LoVo (cell line): ENCODE measurements at regions not wholly inside any gene's neighbourhood (a gene's known extent, or its start where the extent isn't known, plus 50 kb on each side); places are given as distances from the start of the nearest gene placed in this dataset.
"Not testable (repeated sequence)": the region's sequence is repeated elsewhere in the genome, so short reads cannot be mapped to it uniquely, and the experiment has no call there.

Source experiments
- DNase-seq: peaks from one replicate; pipeline ENCODE4 v3.0.0-alpha.2; 2016; ENCODE audit warnings: low spot score

DNA sequence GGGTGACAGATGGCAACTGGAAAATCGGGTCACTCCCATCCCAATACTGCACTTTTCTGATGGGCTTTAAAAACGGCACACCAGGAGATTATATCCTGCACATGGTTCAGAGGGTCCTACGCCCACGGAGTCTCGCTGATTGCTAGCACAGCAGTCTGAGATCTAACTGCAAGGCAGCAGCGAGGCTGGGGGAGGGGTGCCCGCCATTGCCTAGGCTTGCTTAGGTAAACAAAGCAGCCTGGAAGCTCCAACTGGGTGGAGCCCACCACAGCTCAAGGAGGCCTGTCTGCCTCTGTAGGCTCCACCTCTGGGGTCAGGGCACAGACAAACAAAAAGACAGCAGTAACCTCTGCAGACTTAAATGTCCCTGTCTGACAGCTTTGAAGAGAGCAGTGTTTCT is 158.7 kb upstream of the MOCS2 start:
- DNase-seq, result not testable (repeated sequence)

DNA sequence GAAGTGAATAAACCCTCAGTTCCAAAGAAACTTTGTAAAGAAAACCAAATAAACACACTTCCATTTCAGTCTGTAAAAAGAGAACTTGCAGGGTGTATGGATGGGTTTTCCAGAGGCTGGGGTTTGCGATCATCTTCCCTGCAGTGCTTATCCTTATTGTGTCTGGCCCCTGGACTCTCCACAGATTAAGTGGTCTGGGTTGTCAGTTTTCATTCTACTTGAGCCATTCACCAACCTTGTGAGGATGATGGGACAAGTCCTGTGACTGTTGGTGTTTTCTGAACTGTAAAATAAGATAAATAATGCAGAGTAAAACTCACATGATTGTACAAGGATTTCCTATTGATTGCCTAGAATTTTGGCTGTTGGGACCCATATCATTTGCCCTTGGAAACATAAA is 166.1 kb upstream of the MOCS2 start:
- no peak for DNase-seq

DNA sequence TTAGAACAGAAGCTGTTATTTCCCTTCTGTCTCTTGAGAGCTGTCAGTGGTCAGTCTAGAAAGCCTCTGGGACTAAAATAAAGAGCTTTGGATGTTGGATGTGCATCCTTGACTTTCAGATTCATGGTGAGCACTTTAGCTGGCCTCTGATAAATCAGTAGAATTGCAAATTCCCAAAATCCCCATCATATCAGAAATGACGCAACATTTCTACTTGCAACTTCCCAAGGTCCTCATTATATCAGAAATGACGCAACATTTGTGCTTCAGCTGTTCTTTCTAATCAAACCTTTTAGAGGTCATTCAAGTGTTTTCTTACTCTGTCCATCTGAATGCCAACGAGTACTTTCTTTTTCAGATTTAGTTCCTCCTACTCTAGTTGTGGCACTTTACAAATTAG is 167.3 kb upstream of the MOCS2 start:
- DNase-seq, result no peak

DNA sequence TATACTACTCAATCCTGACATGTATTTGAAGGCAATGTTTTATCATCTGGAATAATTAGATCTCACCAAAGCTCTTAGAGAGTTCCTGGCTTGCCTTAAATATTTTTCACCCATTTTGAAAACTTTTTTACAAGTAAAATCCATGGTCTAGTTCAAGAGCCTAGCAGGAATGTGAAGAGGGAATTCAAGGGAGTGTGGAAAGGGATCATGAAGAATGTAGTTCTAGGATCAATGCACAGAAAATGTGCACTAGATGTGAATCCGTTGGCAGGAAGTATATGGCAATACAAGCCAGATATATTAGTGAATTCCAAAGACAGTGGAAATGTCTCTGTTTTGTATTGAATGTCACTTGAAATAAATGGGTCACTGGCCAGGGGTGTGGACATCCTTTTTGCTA is 167.9 kb upstream of the MOCS2 start:
- DNase-seq, result no peak

DNA sequence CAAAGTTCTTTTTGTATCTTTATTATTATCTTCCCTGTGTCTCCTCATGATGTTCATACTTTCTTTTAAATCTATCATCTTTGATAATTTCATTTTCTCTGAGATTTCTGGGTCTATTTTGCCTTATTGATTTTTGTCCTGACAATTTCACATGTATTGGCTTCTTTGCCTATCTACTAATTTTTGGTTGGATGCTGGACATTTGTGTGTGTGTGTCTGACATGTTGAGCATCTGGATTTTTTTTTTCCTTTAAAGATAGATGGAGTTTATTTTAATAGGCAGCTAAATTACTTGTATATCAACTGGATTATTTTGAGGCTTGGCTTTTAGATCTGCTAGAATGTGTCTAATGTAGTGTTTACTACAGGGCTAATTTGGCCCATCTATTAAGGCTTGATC is 178.0 kb upstream of the MOCS2 start:
- DNase-seq, result no peak

DNA sequence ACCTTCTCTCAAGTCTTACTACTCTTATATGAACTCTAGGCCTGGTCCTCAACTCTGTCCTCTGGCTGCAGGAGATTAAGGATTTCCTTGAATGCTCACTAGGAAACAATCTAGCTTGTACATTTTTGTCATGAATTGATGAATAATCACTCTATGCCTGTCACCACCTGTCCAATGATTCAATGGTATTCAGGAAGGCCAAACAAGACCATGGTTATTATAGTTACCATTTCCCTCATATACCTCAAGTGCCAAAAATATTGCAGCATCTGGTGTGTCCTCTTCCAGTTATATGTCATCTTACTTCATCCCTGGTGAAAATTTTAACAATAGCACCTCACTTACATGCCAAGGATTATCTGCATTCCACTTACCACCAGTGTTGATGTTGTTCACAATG is 179.0 kb upstream of the MOCS2 start:
- DNase-seq, result no peak

DNA sequence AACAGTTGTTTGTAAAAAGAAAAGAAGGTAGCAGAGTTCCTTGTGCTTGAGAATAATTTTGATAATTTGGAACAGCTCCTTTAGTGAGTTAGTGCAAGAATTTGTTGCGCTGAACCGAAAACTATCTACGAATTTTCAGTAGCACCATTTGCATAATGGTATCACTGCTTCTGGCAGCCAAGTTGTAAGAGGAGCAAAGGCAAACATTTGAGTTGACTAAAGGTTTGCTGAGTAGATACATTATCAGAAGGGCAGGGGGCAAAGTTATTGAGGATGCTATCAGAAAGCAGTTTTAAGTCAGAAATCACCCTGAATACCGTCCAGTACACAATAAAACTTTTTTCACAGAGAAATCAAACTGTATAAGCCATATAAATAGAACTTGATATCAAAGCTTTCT is 181.5 kb upstream of the MOCS2 start:
- DNase-seq, result no peak

DNA sequence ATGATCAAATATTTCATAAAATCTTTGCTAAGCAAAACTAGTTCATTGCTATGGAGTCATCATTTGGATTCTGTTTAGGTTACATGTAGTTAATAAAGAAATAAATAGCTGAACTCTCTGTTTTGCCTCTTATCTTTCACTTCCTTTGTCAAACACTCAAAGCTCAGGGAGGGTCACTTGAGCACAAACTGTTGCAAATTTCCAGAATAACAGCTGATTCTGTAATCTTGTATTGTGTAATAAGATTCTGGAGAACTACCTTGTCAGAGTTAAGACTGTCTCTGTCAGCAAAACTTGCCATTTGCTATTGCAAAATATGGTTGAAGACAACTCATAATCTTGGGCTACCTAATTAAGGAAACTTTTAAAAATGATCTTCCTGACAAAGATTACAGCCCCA is 182.0 kb upstream of the MOCS2 start:
- no peak for DNase-seq

DNA sequence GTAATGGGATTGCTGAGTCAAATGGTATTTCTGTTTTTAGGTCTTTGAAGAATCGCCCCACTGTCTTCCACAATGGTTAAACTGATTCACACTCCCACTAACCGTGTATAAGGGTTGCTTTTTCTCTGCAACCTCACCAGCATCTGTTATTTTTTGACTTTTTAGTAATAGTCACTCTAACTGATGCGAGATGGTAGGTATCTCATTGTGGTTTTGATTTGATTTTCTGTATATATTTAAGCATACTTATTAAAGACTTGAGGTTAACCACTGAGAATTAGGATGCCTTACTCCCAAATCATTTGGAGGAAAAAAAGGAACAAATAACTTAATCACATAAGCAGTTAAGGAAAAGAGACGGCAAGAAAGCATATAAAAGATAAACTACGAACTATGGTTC is 181.6 kb upstream of the FST start:
- no peak for DNase-seq

DNA sequence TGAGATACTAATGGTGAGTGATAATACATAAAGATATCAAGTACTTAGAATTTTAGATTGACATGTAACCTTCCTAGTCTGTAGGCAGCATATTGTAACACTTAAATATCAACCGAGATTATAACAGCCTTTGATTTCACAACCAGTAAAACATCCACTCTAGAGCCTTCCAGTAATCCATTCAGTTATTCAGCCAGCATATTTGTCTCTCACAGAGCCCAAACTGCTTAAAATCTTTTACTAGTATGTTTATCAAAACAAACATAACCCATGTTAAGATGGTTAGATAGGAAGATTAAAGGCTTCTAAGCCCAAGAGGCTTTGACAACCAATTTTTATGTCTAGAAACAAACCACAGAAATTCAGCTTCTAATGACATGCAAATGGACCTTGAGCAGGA is 177.9 kb upstream of the FST start:
- DNase-seq, result no peak

DNA sequence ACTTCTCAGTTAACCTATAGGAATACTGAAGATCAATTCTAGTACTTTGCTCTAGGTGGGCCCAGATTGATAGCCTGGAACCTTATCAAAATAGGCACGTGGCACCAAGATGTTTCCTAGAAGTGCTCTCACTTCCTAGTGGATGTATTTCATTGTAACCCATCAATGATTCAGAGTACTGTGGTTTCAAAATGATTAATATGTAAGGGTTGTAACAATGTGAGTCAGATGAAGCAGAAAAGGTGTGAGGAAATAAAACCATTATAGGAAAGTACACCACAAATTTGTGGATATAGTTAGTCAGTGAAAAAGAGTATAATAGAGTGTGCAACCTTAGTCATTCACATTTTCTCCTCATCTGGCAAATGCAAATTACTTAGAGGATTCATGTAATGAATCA is 177.3 kb upstream of the FST start:
- no peak for DNase-seq

DNA sequence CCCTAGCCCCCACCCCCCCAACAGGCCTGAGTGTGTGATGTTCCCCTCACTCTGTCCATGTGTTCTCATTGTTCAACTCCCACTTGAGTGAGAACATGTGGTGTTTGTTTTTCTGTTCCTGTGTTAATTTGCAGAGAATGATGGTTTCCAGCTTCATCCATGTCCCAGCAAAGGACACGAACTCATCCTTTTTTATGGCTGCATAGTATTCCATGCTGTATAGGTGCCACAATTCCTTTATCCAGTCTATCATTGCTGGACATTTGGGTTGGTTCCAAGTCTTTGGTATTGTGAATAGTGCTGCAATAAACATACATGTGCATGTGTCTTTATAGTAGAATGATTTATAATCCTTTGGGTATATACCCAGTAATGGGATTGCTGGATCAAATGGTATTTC is 175.1 kb upstream of the FST start:
- not testable (repeated sequence) for DNase-seq

DNA sequence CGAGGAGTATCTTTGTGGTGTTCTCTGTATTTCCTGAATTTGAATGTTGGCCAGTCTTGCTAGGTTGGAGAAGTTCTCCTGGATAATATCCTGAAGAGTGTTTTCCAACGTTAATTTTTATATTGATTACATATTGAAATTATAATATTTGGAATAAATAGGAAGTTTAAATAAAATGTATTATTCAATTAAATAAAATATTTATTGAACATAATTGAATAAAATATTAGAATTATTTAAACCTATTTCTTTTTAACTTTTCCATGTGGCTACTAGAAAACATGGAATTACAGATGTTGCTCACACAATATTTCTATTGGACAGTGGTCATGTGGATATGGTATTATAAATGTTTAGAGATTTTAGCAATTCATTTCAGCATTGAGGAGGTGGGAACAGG is 170.8 kb upstream of the FST start:
- DNase-seq, result no peak

DNA sequence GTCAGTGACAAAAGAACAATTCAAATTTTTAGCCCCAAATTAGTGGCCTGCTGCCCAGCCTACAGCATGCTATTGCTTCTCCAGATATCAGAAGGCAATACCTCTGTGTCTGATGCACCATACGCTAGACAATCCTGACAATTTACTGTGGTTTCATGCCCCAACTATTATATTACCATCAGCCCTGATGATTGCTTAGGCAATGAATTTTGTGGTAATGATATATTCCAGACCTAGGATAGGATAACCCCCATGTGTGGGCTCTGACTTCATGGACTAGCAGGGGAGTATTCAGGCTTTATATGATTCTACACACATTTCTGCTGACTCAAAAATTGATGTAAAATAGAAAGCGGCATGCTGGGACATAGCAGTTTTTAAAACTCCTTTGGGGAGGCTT is 168.7 kb upstream of the FST start:
- DNase-seq, result no peak

DNA sequence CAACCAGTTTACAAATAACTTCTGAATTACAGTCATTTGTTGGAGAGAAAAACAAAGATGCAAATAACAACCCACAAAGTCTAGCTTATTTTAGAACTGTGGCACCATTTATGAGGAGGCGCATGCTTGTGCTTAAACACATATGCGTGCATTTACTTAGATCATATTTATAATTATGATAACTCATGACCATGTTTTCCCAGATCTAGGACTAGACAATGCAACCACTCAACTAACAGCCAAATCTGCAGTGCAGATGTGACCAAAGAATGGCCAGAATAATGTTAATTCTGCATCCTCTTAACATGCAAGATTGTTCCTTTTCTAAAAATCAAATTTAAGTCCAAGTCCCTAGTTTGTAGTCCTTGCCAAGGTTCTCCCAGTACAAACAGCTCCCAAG is 167.3 kb upstream of the FST start:
- DNase-seq, result no peak

DNA sequence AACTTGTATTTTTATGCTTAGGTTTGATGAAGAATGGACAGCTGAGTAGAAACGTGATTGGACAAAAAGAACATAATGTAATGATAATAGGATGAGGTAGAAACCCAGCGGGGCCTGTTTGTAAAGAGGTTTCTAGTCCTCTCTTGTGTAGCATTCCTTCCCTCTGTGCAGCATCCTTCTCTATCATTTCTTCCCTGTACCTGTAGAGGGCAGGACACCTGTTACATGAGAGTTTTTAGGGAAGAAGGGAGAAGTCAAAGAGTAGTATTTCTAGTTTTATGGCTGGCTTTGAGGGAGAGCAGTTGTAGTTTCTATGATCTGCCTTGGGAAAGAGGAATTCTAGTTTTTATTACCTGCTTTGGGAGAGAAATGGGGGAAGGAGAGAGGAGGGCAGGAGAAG is 162.1 kb upstream of the FST start:
- no peak for DNase-seq

DNA sequence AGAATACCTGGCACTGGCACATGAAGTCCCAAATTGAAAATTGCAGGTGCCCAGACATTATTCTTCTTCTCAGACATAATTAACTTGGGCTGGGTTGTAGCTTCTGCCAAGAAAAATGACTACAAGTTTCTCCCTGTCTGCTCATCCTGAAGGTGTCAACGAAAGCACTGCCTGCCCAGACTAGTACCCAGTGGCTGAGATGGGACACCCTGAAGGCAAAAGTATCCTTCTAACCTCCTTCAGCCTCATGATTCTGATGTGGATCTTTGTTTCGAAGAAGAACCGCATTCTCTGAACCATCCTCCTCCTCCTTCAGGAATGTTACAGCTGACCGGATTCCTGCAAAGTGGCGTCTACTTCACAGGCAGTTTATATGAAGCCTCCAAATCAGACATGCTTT is 161.1 kb upstream of the FST start:
- no peak for DNase-seq

DNA sequence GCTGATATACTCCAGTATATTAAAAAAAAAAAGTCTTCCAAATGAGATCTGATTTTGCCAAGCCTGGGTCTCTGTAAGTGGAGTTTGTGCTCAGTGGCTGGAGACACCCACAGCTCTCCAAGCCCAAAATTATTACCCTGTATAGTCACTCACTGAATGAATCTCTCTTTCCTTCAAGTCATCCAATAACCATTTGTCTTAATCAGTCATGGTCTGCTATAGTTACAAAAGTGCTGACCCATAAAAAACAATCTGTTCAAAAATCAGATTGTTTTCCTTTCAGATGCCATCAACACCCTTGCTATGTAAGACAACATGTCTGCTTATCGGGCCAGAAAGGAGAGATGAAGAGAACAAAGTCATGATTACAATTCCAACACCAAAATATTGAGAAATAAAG is 159.4 kb upstream of the FST start:
- no peak for DNase-seq

DNA sequence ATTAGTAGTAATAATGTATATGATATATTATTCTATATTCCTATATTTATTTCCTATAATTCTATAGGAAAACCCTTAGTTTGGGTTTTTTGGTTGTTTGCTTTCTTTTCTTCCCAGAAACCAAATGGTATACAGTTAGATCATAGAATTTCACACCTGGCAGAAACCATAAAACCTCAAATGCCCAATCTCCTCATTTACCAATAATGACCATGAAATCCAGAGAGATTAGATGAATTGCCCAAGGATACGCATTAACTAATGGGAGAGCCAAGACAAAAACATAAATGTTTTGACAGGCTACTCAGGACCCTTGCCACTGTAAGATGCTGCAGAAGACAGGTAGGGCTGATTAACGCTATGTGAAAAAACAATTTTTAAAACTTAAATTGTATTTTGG is 158.7 kb upstream of the FST start:
- no peak for DNase-seq

DNA sequence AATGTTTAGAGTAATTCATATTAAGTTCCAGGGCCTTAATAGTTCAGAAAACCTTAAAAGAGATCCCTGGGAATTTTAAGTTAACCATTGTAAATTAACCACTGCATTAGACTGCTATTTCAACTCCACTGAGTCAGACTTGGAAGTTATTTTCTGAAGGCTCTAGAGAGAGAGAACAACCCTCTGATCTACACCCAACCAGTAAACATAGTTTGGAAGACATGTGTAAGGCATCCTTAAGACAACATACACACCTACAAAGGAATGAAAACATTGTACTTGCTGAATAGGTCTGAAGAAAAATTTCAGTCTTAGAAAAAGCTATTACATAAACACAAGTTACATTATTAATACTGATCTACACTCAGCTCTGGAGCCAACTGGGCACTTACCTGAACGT is 158.2 kb upstream of the FST start:
- no peak for DNase-seq

DNA sequence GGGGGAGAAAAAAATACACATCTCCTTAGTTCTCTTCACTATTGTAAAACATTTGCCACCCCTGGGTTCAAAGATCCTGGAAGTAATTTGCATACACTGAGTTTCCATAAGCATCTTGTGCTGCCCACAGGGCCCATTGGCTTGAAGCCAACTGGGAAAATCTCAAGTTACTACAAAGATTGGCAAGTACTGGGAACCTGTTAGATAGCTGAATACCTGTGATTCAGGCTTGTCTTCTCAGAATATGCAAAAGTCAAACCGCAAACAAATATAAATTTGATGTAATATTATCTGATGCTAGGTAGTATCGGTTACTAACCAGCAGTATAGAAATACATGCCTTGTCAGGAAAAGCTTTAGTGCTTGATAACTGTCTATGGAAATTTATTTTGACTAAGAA is 156.9 kb upstream of the FST start:
- no peak for DNase-seq

DNA sequence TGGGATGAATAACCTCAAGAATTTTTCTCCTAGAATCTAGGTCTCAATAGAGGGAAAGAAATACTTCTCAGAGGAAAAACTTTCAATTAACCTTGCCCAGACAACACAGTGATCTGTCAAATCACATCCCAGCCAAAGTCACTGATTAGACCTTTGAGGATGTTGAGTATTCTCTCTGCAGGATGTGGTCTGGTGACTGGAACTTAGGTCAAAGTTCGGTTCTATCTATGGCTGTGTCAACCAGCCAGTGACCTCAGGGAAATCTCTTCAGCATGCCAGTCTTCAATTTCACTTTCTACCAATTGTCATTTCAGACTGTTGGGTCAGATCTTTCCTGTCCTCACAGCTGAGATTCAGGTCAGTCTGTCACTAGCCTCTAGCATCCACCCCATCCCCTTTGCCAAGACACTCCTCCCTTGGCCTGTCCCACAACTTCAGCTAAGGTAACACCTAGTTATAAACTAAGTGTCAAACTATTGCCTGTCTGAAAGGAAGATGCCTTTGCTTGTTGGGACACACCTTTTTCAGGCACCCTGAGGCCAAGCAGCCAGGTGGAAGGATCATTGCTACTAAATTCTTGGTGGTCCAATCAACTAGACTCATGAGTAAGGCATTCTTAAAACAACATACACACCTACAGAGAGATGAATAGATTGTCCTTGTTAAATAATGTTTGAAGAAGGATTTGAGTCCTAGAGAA is 156.3 kb upstream of the FST start:
- DNase-seq, result no peak

DNA sequence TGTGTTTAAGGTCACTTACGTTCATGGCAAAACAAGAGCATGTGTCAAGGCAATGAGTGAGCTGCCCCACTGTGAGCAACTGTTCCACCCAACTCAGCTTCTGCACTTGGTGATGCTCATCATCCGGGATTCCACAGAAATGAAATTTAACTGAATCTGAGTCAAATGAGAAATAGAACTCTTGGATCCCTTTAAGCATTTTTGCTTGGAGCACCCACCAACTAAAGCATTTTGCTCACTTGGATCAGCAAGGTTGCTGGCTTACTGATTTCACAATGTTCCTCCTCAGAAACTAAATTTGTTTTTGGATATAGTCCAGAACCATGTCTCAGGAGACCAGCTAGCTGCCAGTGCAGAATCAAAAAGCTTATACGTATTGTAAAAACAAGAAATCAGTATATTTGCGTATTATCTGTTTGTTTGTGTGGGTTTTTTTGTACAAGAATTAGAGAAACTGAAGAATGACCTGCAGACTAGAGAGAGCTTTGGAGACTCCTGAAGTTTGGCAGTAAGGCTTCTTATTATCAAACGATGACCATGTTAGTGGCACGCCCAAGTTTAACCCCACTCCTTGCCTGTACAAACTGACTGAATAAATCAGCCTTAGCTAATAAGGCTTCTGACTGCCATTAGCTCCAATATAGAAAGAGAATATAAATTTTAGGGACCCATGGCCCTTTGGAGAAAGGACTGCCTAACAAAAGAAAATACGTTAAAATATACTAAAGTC is 153.8 kb upstream of the FST start:
- DNase-seq, result no peak

DNA sequence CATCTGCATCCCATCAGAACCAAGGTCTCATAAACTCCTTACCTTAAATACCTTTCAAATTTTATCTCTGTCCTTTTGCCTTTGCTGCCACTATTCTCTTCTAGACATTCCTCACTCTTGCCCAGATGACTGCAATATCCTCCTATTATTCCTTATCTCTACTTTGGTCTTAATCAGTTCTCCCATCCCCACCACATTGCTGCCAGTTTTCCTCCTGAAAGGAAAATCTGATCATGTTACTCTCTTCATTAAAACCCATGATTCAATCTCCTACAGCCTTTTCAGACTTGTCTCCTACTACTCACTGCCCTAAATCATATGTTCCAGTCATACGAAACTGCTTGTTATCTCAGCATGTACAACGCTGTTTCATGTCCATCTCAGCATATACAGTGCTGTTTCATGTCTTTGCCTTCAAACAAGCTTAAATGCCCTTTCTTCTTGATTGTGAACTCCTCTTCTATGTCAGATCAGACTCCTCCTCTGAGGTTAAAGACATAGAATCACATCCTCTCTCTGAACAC is 152.6 kb upstream of the FST start:
- no peak for DNase-seq
